ENCODE measurements at regions not wholly inside any gene's neighbourhood (a gene's known extent, or its start where the extent isn't known, plus 50 kb on each side); places are given as distances from the start of the nearest gene placed in this dataset.
A peak's percentile ranks its signal among the peaks of the same experiment; 100 is the strongest.

DNA sequence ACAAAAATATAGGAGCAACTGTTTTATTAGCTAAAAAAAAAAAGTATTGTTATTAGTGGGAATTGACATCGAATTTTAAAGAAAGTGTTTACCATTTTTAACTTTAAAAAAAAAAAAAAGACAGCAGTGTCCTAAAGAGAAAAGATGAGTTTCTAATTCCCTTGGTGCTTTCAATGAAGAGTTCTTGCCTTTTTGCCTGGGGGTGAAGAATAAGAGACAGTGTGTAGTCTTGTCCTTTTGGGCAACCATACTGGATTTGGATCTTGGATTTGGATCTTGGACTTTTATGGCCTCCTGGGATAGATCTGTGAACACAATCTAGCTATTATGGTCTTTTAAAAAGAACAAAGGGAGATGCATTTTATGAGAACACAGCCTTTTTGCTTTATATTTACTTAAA lies 60.2 kb upstream of the GLS start:
- H2AFZ ChIP-seq = 0 out of 2 replicates have a peak overlapping the region, but pooled peaks have one; percentile 80
- H4K20me1 ChIP-seq (replicated peaks; ENCODE audit: insufficient read depth) = no peaks in the 10 kb centered on the region
- Mint-ChIP-seq H3K27me3 (ENCODE audit: insufficient read depth, low read depth, poor library complexity) (no peaks in the 10 kb centered on the region), H3K9me3 (no peaks in the 10 kb centered on the region; the same call in 2 of the 3 replicates), H3K27ac (no peak overlapping the region), H3K36me3 (ENCODE audit: low read depth) (no peaks in the 10 kb centered on the region), H3K4me3 (no peak overlapping the region), H3K4me1 (no peaks in the 10 kb centered on the region)
- H3K4me3 ChIP-seq = no peak overlapping the region
- no peak for DNase-seq (ENCODE audit: low spot score)
- no peaks in the 10 kb centered on the region for H3K4me1 ChIP-seq (ENCODE audit: insufficient read depth)
- no peak overlapping the region for H3K27ac ChIP-seq (ENCODE audit: low read depth)
- TF ChIP-seq NANOG (IDR thresholded peaks at IDR 0.05; ENCODE audit: borderline replicate concordance) (no peak), JUNB (IDR thresholded peaks at IDR 0.05; ENCODE audit: unreplicated experiment) (no peak), EZH2 (IDR thresholded peaks at IDR 0.05; ENCODE audit: low read depth, unreplicated experiment) (no peak), CREB1 (CRISPR knock-in tag; IDR thresholded peaks at IDR 0.05; ENCODE audit: low read depth) (no peak), ZNF331 (CRISPR knock-in tag; IDR thresholded peaks at IDR 0.05; ENCODE audit: low read depth) (no peak), STAT1 (IDR thresholded peaks at IDR 0.05; ENCODE audit: unreplicated experiment) (no peak), ZNF114 (CRISPR knock-in tag; IDR thresholded peaks at IDR 0.05) (no peak), POLR2AphosphoS5 (IDR thresholded peaks at IDR 0.05; ENCODE audit: low read depth) (no peak), EZH2phosphoT487 (IDR thresholded peaks at IDR 0.05; ENCODE audit: unreplicated experiment) (no peak)
- TF ChIP-seq, protein P1, sequence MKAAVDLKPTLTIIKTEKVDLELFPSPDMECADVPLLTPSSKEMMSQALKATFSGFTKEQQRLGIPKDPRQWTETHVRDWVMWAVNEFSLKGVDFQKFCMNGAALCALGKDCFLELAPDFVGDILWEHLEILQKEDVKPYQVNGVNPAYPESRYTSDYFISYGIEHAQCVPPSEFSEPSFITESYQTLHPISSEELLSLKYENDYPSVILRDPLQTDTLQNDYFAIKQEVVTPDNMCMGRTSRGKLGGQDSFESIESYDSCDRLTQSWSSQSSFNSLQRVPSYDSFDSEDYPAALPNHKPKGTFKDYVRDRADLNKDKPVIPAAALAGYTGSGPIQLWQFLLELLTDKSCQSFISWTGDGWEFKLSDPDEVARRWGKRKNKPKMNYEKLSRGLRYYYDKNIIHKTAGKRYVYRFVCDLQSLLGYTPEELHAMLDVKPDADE (IDR thresholded peaks at IDR 0.05) = no peak
- TF ChIP-seq, protein P2, sequence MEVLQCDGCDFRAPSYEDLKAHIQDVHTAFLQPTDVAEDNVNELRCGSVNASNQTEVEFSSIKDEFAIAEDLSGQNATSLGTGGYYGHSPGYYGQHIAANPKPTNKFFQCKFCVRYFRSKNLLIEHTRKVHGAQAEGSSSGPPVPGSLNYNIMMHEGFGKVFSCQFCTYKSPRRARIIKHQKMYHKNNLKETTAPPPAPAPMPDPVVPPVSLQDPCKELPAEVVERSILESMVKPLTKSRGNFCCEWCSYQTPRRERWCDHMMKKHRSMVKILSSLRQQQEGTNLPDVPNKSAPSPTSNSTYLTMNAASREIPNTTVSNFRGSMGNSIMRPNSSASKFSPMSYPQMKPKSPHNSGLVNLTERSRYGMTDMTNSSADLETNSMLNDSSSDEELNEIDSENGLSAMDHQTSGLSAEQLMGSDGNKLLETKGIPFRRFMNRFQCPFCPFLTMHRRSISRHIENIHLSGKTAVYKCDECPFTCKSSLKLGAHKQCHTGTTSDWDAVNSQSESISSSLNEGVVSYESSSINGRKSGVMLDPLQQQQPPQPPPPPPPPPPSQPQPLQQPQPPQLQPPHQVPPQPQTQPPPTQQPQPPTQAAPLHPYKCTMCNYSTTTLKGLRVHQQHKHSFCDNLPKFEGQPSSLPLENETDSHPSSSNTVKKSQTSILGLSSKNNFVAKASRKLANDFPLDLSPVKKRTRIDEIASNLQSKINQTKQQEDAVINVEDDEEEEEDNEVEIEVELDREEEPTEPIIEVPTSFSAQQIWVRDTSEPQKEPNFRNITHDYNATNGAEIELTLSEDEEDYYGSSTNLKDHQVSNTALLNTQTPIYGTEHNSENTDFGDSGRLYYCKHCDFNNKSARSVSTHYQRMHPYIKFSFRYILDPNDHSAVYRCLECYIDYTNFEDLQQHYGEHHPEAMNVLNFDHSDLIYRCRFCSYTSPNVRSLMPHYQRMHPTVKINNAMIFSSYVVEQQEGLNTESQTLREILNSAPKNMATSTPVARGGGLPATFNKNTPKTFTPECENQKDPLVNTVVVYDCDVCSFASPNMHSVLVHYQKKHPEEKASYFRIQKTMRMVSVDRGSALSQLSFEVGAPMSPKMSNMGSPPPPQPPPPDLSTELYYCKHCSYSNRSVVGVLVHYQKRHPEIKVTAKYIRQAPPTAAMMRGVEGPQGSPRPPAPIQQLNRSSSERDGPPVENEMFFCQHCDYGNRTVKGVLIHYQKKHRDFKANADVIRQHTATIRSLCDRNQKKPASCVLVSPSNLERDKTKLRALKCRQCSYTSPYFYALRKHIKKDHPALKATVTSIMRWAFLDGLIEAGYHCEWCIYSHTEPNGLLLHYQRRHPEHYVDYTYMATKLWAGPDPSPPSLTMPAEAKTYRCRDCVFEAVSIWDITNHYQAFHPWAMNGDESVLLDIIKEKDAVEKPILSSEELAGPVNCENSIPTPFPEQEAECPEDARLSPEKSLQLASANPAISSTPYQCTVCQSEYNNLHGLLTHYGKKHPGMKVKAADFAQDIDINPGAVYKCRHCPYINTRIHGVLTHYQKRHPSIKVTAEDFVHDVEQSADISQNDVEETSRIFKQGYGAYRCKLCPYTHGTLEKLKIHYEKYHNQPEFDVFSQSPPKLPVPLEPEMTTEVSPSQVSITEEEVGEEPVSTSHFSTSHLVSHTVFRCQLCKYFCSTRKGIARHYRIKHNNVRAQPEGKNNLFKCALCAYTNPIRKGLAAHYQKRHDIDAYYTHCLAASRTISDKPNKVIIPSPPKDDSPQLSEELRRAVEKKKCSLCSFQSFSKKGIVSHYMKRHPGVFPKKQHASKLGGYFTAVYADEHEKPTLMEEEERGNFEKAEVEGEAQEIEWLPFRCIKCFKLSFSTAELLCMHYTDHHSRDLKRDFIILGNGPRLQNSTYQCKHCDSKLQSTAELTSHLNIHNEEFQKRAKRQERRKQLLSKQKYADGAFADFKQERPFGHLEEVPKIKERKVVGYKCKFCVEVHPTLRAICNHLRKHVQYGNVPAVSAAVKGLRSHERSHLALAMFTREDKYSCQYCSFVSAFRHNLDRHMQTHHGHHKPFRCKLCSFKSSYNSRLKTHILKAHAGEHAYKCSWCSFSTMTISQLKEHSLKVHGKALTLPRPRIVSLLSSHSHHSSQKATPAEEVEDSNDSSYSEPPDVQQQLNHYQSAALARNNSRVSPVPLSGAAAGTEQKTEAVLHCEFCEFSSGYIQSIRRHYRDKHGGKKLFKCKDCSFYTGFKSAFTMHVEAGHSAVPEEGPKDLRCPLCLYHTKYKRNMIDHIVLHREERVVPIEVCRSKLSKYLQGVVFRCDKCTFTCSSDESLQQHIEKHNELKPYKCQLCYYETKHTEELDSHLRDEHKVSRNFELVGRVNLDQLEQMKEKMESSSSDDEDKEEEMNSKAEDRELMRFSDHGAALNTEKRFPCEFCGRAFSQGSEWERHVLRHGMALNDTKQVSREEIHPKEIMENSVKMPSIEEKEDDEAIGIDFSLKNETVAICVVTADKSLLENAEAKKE (CRISPR knock-in tag; IDR thresholded peaks at IDR 0.05) = no peak
- TF ChIP-seq, protein P3, sequence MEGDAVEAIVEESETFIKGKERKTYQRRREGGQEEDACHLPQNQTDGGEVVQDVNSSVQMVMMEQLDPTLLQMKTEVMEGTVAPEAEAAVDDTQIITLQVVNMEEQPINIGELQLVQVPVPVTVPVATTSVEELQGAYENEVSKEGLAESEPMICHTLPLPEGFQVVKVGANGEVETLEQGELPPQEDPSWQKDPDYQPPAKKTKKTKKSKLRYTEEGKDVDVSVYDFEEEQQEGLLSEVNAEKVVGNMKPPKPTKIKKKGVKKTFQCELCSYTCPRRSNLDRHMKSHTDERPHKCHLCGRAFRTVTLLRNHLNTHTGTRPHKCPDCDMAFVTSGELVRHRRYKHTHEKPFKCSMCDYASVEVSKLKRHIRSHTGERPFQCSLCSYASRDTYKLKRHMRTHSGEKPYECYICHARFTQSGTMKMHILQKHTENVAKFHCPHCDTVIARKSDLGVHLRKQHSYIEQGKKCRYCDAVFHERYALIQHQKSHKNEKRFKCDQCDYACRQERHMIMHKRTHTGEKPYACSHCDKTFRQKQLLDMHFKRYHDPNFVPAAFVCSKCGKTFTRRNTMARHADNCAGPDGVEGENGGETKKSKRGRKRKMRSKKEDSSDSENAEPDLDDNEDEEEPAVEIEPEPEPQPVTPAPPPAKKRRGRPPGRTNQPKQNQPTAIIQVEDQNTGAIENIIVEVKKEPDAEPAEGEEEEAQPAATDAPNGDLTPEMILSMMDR (conservative IDR thresholded peaks at IDR 0.05; ENCODE audit: low read depth in 2 of 2) = no peak
- TF ChIP-seq, protein P4, sequence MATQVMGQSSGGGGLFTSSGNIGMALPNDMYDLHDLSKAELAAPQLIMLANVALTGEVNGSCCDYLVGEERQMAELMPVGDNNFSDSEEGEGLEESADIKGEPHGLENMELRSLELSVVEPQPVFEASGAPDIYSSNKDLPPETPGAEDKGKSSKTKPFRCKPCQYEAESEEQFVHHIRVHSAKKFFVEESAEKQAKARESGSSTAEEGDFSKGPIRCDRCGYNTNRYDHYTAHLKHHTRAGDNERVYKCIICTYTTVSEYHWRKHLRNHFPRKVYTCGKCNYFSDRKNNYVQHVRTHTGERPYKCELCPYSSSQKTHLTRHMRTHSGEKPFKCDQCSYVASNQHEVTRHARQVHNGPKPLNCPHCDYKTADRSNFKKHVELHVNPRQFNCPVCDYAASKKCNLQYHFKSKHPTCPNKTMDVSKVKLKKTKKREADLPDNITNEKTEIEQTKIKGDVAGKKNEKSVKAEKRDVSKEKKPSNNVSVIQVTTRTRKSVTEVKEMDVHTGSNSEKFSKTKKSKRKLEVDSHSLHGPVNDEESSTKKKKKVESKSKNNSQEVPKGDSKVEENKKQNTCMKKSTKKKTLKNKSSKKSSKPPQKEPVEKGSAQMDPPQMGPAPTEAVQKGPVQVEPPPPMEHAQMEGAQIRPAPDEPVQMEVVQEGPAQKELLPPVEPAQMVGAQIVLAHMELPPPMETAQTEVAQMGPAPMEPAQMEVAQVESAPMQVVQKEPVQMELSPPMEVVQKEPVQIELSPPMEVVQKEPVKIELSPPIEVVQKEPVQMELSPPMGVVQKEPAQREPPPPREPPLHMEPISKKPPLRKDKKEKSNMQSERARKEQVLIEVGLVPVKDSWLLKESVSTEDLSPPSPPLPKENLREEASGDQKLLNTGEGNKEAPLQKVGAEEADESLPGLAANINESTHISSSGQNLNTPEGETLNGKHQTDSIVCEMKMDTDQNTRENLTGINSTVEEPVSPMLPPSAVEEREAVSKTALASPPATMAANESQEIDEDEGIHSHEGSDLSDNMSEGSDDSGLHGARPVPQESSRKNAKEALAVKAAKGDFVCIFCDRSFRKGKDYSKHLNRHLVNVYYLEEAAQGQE (IDR thresholded peaks at IDR 0.05; ENCODE audit: unreplicated experiment) = no peak
- H3K79me2 ChIP-seq (replicated peaks; ENCODE audit: insufficient read depth) = no peaks in the 10 kb centered on the region
- H3K9me2 ChIP-seq (ENCODE audit: insufficient read depth) = peaks cover 9% of the 10 kb centered on the region; the same call in 1 of the 2 replicates
- no peak for ATAC-seq
- H3K4me2 ChIP-seq = no peak overlapping the region
- H3F3A ChIP-seq (replicated peaks; ENCODE audit: low read depth) = no peaks in the 10 kb centered on the region
- no peaks in the 10 kb centered on the region for H3K36me3 ChIP-seq (ENCODE audit: insufficient read depth)
- no peaks in the 10 kb centered on the region for H3K27me3 ChIP-seq (ENCODE audit: insufficient read depth)

All from GM23338 (cell line).